HS-27A (cell line): ENCODE measurements at regions not wholly inside any gene's neighbourhood (a gene's known extent, or its start where the extent isn't known, plus 50 kb on each side); places are given as distances from the start of the nearest gene placed in this dataset.

Experiments
- DNase-seq: peaks from one replicate; pipeline ENCODE4 v3.0.0-alpha.2; 2012; ENCODE audit warnings: low read depth, missing footprints

DNA sequence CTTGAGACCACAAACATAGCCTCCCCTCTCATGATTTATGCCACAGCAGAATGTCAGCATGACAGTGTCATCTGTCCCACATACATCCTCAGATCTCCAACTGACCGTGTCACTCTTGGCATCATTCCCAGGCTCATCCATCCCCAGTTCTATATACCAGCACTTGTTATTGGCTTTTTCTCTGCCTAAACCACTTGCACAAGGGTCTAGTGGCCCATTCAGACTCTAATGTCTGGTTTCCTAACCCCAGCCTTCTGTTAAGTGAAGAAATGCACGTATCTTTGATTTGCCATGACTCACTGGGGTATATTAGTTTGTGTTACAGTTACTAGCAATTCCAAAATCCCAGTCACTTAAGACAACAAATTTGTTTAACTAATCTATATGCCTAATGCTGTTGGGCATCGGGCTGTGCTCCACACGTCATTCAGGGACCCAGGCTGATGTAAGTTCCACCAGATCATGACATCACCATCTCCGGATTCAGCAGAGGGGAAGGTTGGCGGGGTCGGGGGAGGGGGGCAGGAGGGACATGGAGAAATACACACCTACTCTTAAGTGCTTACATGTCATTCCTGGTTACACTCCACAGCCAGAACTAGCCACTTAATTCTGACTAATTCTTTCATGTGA, 517.4 kb downstream of the BUD13 start:
- DNase-seq: no peak

GRCh38 chr11:116250155-116250554, 522.6 kb downstream of the BUD13 start:
- no peak for DNase-seq

DNA sequence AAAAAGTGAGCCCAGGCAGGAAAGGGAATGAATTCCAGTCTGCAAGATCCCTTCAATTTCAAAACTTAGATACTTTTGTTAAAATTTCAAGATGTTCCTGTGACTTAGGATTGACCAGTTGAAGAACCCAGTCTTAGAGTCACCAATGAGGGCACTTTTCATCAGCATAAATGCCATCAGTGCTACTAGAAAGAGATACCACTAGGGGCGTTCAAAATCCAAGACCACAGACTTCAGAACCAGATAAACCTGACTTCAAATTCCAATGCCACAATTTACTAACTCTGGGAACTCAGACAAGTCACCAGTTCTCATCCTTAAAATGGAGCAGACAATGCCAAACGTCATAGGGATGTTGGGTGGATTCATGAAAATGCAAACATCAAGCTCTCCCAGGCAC, 523.2 kb downstream of the BUD13 start:
- DNase-seq: no peak

GRCh38 chr11:116244889-116245288, 527.9 kb downstream of the BUD13 start:
- no peak for DNase-seq

- DNase-seq: no peak
Observed at GRCh38 chr11:116244439-116244838, 528.3 kb downstream of the BUD13 start.

DNA sequence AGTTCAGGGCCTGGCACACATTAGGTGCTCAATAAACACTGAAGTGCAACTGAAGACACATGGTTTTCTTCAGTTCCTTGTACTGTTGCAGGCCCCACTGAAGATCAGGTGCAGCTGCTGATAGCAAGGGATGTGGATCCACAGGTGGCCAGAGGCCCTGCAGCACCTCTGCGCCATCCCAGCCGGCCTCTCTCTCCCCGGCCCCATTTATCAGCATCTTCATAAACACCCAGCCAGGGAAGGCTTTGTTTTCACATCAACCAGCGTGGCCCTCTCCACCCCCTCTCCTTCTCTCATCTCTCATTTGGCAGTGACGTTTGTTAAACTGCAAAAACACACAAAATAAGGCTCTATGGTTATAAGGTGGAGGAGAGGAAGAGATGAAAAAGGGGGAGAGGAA, 528.8 kb downstream of the BUD13 start:
- no peak for DNase-seq

- no peak for DNase-seq
Observed at GRCh38 chr11:116242006-116242405, 530.8 kb downstream of the BUD13 start.

DNA sequence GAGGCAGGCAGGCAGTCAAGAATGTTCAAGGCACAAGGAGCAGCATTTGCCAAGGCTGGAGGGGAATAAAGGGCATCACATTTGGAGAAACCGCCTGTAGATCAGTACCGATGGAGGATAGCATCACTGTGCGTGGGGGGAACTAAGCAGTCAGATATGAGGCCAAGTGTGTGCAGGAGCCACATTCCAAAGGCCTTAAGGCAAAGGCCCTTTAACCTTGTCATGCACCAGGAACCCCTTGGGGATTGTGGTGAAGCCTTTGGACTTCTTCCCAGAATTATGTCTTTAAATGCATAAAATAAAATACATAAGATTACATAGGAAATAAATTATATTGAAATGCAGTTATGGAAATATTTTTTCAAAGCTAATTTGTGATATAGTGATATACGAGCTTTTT, 532.1 kb downstream of the BUD13 start:
- no peak for DNase-seq

- no peak for DNase-seq
Observed at GRCh38 chr11:116239247-116239646, 533.5 kb downstream of the BUD13 start.

- DNase-seq: no peak
Observed at GRCh38 chr11:116234989-116235568, 537.7 kb downstream of the BUD13 start.

- DNase-seq: no peak
Observed at GRCh38 chr11:116233561-116233960, 539.2 kb downstream of the BUD13 start.

GRCh38 chr11:116232364-116232828, 540.4 kb downstream of the BUD13 start:
- DNase-seq: no peak

GRCh38 chr11:116231543-116231942, 541.2 kb downstream of the BUD13 start:
- no peak for DNase-seq

- DNase-seq: no peak
Observed at GRCh38 chr11:116230438-116230837, 542.3 kb downstream of the BUD13 start.

DNA sequence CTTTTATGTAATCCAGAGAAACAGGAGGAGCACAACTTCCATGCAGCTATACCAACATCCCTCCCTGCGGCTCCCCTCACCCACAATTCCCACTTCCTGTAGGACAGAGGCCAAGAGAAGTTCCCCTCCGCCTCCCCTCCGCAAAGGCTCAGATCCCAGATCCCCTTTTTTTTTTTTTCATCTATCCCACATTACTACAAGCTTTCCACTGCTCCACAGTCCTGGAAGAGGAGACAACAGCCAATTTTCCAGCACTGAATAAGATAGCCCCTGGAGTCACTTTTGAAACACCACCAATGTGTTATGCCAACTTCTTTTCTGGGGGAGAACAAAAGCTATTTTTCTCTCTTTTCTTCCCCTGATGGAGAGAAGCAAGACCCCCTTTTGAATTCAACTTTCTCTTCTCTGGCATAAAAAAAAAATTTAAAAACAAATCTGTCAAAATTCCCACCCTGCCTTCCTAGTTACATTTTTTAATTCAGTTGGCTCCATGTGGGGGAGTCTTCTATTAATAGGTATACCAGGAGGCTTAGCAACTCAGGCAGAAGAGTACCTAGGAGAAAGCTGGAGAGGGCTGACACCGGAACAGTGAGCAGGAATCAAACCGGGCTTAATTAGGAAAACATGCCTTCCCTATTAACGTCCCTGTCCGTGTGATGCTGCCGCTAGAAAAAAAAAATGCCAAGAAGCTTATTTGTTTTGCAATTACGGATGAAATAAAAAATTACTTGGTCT, 543.4 kb downstream of the BUD13 start:
- DNase-seq: no peak

- no peak for DNase-seq
Observed at GRCh38 chr11:116226731-116227130, 546.1 kb downstream of the BUD13 start.

- no peak for DNase-seq
Observed at GRCh38 chr11:116225784-116226585, 546.8 kb downstream of the BUD13 start.

- DNase-seq: no peak
Observed at GRCh38 chr11:116225236-116225635, 547.6 kb downstream of the BUD13 start.

DNA sequence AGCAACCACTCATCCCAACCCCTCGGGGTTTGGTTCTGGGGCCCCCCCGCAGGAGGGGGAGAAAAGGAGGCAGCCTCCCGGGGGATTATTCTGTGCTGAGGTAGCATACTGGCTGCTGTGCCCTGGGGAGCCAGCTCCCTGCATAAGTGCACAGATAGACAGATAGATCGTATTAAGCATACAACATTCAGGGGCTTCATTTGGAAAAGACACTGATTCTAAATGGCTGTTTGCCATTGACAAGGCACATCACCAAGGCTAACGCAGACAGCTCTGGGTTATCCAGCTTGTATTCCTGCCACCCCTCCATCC, 547.9 kb downstream of the BUD13 start:
- DNase-seq: no peak

DNA sequence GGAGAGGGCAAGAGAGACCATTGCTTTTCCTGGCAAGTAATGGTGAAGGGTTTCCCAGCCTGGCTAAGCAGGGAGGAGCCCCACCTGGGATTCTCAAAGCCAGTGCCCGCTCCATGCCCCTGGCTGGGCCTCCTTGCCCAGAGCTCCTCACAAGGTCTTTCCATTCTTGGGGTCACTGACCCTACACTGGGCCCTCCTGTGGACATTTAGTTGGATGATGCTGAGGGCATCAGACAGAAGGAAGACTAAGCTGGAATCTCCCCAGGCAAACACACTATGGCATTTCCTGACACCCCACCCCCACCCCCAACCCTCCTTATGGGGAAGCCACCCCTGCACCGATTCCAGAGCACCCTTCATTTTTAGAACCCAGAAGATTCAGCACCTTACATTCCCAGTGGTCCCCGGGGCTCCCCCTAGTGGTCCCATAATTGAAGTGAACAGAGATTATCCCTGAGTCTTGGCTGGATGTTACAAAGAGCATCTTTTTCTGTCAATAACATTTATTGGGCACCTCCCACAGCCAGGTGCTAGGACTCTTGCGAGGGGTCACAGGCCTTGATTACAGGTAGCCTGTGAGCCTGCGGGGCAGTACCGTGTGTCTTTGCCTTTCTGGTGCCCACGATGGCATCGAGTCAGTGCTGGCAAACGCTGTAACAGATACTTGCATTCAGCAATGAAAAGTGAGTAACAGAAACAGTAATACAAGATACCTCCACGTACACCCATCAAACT, 548.5 kb downstream of the BUD13 start:
- DNase-seq: no peak

GRCh38 chr11:116221351-116221750, 551.4 kb downstream of the BUD13 start:
- DNase-seq: no peak

DNA sequence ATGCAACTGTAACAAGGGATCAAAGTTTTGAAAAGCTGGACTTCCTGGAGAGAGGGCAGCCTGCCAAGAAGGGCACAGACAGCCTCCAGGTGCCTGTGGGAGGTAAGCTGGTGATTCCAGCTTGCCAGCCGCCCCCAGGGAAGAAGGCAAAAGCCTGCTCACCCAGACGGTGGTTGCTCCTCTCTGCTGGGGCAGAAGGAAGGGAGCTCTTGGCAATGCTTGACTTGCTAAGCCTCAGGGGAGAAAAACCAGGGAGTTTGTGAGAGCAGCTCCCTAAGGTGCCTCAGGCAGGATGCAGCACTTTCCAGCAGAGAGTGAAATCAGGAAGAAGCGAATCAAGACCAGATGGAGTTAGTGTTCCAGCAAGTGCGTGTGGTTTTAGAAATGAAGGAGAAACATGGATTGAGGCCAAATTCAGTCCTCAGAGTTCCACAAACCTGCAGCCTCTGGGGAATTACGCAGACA, 553.6 kb downstream of the BUD13 start:
- DNase-seq: no peak
